Smooth muscle cell (in vitro differentiated cells): ENCODE measurements at regions not wholly inside any gene's neighbourhood (a gene's known extent, or its start where the extent isn't known, plus 50 kb on each side); places are given as distances from the start of the nearest gene placed in this dataset.
A peak's percentile ranks its signal among the peaks of the same experiment; 100 is the strongest.

Source experiments
- DNase-seq: peaks from one replicate; lab custom pipeline; 2025; ENCODE audit not compliant: unreplicated experiment; lab: John Stamatoyannopoulos, UW
- H2AFZ ChIP-seq: fragments of 200-600 bp; sonication (generic); 2 replicates; pipeline ENCODE4 v1.6.0; 2016; ENCODE audit warnings: antibody characterized with exemption, low read depth, mild to moderate bottlenecking
- H3F3A ChIP-seq: fragments of 200-600 bp; sonication (generic); 2 replicates; pipeline ENCODE4 v1.6.0; 2017; ENCODE audit warnings: antibody characterized with exemption, low read depth
- H3K27ac ChIP-seq: fragments of 200-600 bp; sonication (generic); 2 replicates; pipeline ENCODE4 v1.5.1; 2016; ENCODE audit warnings: low read depth, mild to moderate bottlenecking
- H3K27me3 ChIP-seq: fragments of 200-600 bp; sonication (generic); 2 replicates; pipeline ENCODE4 v1.6.1; 2016; ENCODE audit warnings: low read depth, mild to moderate bottlenecking
- H3K36me3 ChIP-seq: fragments of 200-600 bp; sonication (generic); 2 replicates; pipeline ENCODE4 v1.5.1; 2016; ENCODE audit warnings: low read depth
- H3K4me1 ChIP-seq: fragments of 200-600 bp; sonication (generic); 2 replicates; pipeline ENCODE4 v1.5.1; 2016; ENCODE audit warnings: low read depth
- H3K4me2 ChIP-seq: fragments of 200-600 bp; sonication (generic); 2 replicates; pipeline ENCODE4 v1.6.0; 2016; ENCODE audit warnings: mild to moderate bottlenecking
- H3K4me3 ChIP-seq: fragments of 200-600 bp; sonication (generic); 2 replicates; pipeline ENCODE4 v1.5.1; 2016; ENCODE audit warnings: mild to moderate bottlenecking
- H3K79me2 ChIP-seq: fragments of 200-600 bp; sonication (generic); 2 replicates; pipeline ENCODE4 v1.6.0; 2016; ENCODE audit warnings: low read depth, mild to moderate bottlenecking
- H3K9ac ChIP-seq: fragments of 200-600 bp; sonication (generic); 2 replicates; pipeline ENCODE4 v1.6.0; 2016; ENCODE audit warnings: low read depth
- H3K9me3 ChIP-seq: fragments of 200-600 bp; sonication (generic); replicated peaks from 2 replicates; pipeline ENCODE4 v1.5.1; 2016; ENCODE audit warnings: low read depth
- H4K20me1 ChIP-seq: fragments of 200-600 bp; sonication (generic); 2 replicates; pipeline ENCODE4 v1.6.0; 2016; ENCODE audit warnings: low read depth
- CTCF ChIP-seq: fragments of 200-600 bp; sonication (generic); IDR thresholded peaks from 2 replicates; pipeline ENCODE4 v1.5.1; 2017; ENCODE audit warnings: borderline replicate concordance, mild to moderate bottlenecking, antibody characterized with exemption; ENCODE audit not compliant: insufficient read depth, poor library complexity, severe bottlenecking
- WGBS: methylation state at CpG from one replicate; pipeline ENCODE4 v1.1.7; 2016; ENCODE audit warnings: low lambda C conversion rate; 5-methylcytosine and 5-hydroxymethylcytosine counted together

GRCh38 chr1:90114521-90115141 lies 119.7 kb downstream of the ZNF326 start:
- H3F3A ChIP-seq: no peaks in the 10 kb centered on the region
- no peaks in the 10 kb centered on the region for H3K9me3 ChIP-seq
- H3K27ac ChIP-seq: no peak overlapping the region
- WGBS: 17% methylated on average over 3 of the region's 3 CpGs
- no peaks in the 10 kb centered on the region for H3K36me3 ChIP-seq
- TF ChIP-seq CTCF: peak; percentile 85
- H3K4me3 ChIP-seq: no peak overlapping the region
- peaks cover 61% of the 10 kb centered on the region for H3K27me3 ChIP-seq
- no peak overlapping the region for H3K4me2 ChIP-seq
- H2AFZ ChIP-seq: no peak overlapping the region
- no peak overlapping the region for H3K9ac ChIP-seq
- no peaks in the 10 kb centered on the region for H3K79me2 ChIP-seq
- H3K4me1 ChIP-seq: no peaks in the 10 kb centered on the region
- no peaks in the 10 kb centered on the region for H4K20me1 ChIP-seq
- DNase-seq: no peak

- DNase-seq: no peak
- H2AFZ ChIP-seq: no peak overlapping the region
- no peak overlapping the region for H3K27ac ChIP-seq
- WGBS: 61% methylated on average over 2 of the region's 2 CpGs
- TF ChIP-seq CTCF: no peak
- H3K9ac ChIP-seq: no peak overlapping the region
- H3K4me1 ChIP-seq: peaks cover 7% of the 10 kb centered on the region
- H3F3A ChIP-seq: no peaks in the 10 kb centered on the region
- no peaks in the 10 kb centered on the region for H4K20me1 ChIP-seq
- no peaks in the 10 kb centered on the region for H3K79me2 ChIP-seq
- H3K27me3 ChIP-seq: peaks cover 66% of the 10 kb centered on the region
- H3K9me3 ChIP-seq: no peaks in the 10 kb centered on the region
- H3K36me3 ChIP-seq: no peaks in the 10 kb centered on the region
- no peak overlapping the region for H3K4me3 ChIP-seq
- no peak overlapping the region for H3K4me2 ChIP-seq
Observed at GRCh38 chr1:90107990-90108389, 113.1 kb downstream of the ZNF326 start.

- H3K4me2 ChIP-seq: no peak overlapping the region
- no peaks in the 10 kb centered on the region for H3K9me3 ChIP-seq
- H3K36me3 ChIP-seq: no peaks in the 10 kb centered on the region
- H3K4me1 ChIP-seq: peaks cover 7% of the 10 kb centered on the region
- H3F3A ChIP-seq: no peaks in the 10 kb centered on the region
- H3K27ac ChIP-seq: no peak overlapping the region
- no peaks in the 10 kb centered on the region for H4K20me1 ChIP-seq
- no peak overlapping the region for H3K9ac ChIP-seq
- H3K79me2 ChIP-seq: no peaks in the 10 kb centered on the region
- TF ChIP-seq CTCF: no peak
- H3K4me3 ChIP-seq: no peak overlapping the region
- DNase-seq: no peak
- no peak overlapping the region for H2AFZ ChIP-seq
- H3K27me3 ChIP-seq: peaks cover 54% of the 10 kb centered on the region
- 72% methylated on average over 4 of the region's 4 CpGs for WGBS
Observed at GRCh38 chr1:90106311-90106710, 111.4 kb downstream of the ZNF326 start.

GRCh38 chr1:90104941-90105538 lies 110.1 kb downstream of the ZNF326 start:
- no peak overlapping the region for H3K27ac ChIP-seq
- no peaks in the 10 kb centered on the region for H3K36me3 ChIP-seq
- no peak overlapping the region for H3K9ac ChIP-seq
- peaks cover 41% of the 10 kb centered on the region for H3K27me3 ChIP-seq
- no peaks in the 10 kb centered on the region for H4K20me1 ChIP-seq
- WGBS: 85% methylated on average over 15 of the region's 15 CpGs
- DNase-seq: no peak
- no peaks in the 10 kb centered on the region for H3K9me3 ChIP-seq
- H3K4me1 ChIP-seq: peaks cover 7% of the 10 kb centered on the region
- no peak overlapping the region for H3K4me3 ChIP-seq
- H3F3A ChIP-seq: no peaks in the 10 kb centered on the region
- TF ChIP-seq CTCF: no peak
- H2AFZ ChIP-seq: no peak overlapping the region
- no peak overlapping the region for H3K4me2 ChIP-seq
- H3K79me2 ChIP-seq: no peaks in the 10 kb centered on the region
